ENCODE measurements at regions not wholly inside any gene's neighbourhood (a gene's known extent, or its start where the extent isn't known, plus 50 kb on each side); places are given as distances from the start of the nearest gene placed in this dataset.

- CTCF ChIA-PET, result interaction anchor here (1.0 kb wide), 1 partner anchor 8 kb away, joined by 3 read pairs; no protein-coding TSS in a partner anchor
- Histone ChIP-seq H3K27ac (ENCODE audit: insufficient read depth, low read length) (no peak overlapping the region), H2BK5ac (ENCODE audit: low read depth, low read length, poor library complexity, severe bottlenecking) (no peak overlapping the region), H3K79me1 (ENCODE audit: low read depth in 1 of 2, low read length in 2 of 2) (no peaks in the 10 kb centered on the region), H3K14ac (replicated peaks; ENCODE audit: low read depth, low read length) (no peak overlapping the region), H3K9ac (ENCODE audit: low read depth, low read length) (no peak overlapping the region), H2BK15ac (ENCODE audit: low read depth, low read length) (no peak overlapping the region), H4K5ac (ENCODE audit: low read depth, low read length) (no peak overlapping the region), H3K36me3 (ENCODE audit: control insufficient read depth, insufficient read depth, low read length) (no peaks in the 10 kb centered on the region), H2AK5ac (ENCODE audit: low read depth, low read length) (no peak overlapping the region), H2AK9ac (replicated peaks; ENCODE audit: low read depth, low read length, poor library complexity) (no peak overlapping the region), H3K4ac (ENCODE audit: low read depth, low read length) (no peak overlapping the region), H4K20me1 (ENCODE audit: insufficient read depth, low read length) (no peaks in the 10 kb centered on the region), H3K23ac (ENCODE audit: low read depth, low read length) (no peak overlapping the region), H2AFZ (replicated peaks; ENCODE audit: low read length, poor library complexity) (no peak overlapping the region), H3K9me1 (ENCODE audit: insufficient read depth, low read length) (no peaks in the 10 kb centered on the region), H3K4me1 (ENCODE audit: control insufficient read depth, insufficient read depth, low read length) (no peaks in the 10 kb centered on the region), H3K56ac (ENCODE audit: extremely low read depth, insufficient read depth, low read length) (no peak overlapping the region), H3K4me2 (ENCODE audit: low read depth, low read length) (no peak overlapping the region), H3K4me3 (ENCODE audit: insufficient read depth, low read depth, low read length) (no peak overlapping the region), H2BK20ac (ENCODE audit: low read depth, low read length) (no peak overlapping the region), H4K8ac (ENCODE audit: low read depth in 2 of 2, low read length in 2 of 2) (no peak overlapping the region), H2BK120ac (ENCODE audit: low read depth, low read length) (no peak overlapping the region), H3K18ac (ENCODE audit: low read depth, low read length) (no peak overlapping the region), H3K9me3 (ENCODE audit: control insufficient read depth, insufficient read depth, low read length) (no peaks in the 10 kb centered on the region), H4K91ac (ENCODE audit: insufficient read depth, low read depth, low read length) (no peak overlapping the region), H3K27me3 (ENCODE audit: control insufficient read depth, insufficient read depth, low read length) (no peaks in the 10 kb centered on the region)
- no TSS peak for BruUV-seq (replicated peaks)
- intact Hi-C loops (cut with micrococcal nuclease), result no loop called here
- ATAC-seq (ENCODE audit: low read depth), result no peak
- WGBS, 2 experiments (ENCODE audit: extremely low coverage in 2 of 2, insufficient read length in 1 of 2), result no CpG with 5 or more reads among the region's 7 CpGs
- POLR2A ChIA-PET (ENCODE audit: unreplicated experiment), result no interaction called here
- in situ Hi-C loops (cut with MboI; ENCODE audit: low sequenced_read_pairs), result no loop called here
- no peak for DNase-seq
- dilution Hi-C loops (cut with HindIII; ENCODE audit: low sequenced_read_pairs, unreplicated experiment), result no loop called here
- no peak for TF ChIP-seq POLR2A (IDR thresholded peaks at IDR 0.05; ENCODE audit: low read depth, low read length)
- TF ChIP-seq CEBPB (IDR thresholded peaks at IDR 0.05; ENCODE audit: low read depth, low read length), result 0 out of 2 replicates have a peak, but pooled peaks have one; percentile 26
- no peak for TF ChIP-seq SMC3 (IDR thresholded peaks at IDR 0.05; ENCODE audit: low read depth, low read length)
Measured at GRCh38 chr13:103523858-103524257, 457.6 kb upstream of the SLC10A2 start.

All from IMR-90 (cell line).